Fibroblast of lung (primary cell): ENCODE measurements at regions not wholly inside any gene's neighbourhood (a gene's known extent, or its start where the extent isn't known, plus 50 kb on each side); places are given as distances from the start of the nearest gene placed in this dataset.

Experiments used
- EZH2 ChIP-seq: IDR thresholded peaks from 2 replicates; pipeline ENCODE4 v1.5.1; 2012; ENCODE audit warnings: low read length, control low read depth, mild to moderate bottlenecking; ENCODE audit errors: missing control alignments
- TF ChIP-seq, protein P1 (sequence below), 2 donors: IDR thresholded peaks in 1 of 2; conservative IDR thresholded peaks in 1 of 2; 1 replicate in 1 of 2; 2 replicates in 1 of 2; pipeline ENCODE4 v1.5.1; 2011 to 2012; ENCODE audit warnings: low read length in 2 of 2, control low read depth in 1 of 2, inconsistent platforms in 1 of 2, low read depth in 1 of 2, mild to moderate bottlenecking in 1 of 2

DNA sequence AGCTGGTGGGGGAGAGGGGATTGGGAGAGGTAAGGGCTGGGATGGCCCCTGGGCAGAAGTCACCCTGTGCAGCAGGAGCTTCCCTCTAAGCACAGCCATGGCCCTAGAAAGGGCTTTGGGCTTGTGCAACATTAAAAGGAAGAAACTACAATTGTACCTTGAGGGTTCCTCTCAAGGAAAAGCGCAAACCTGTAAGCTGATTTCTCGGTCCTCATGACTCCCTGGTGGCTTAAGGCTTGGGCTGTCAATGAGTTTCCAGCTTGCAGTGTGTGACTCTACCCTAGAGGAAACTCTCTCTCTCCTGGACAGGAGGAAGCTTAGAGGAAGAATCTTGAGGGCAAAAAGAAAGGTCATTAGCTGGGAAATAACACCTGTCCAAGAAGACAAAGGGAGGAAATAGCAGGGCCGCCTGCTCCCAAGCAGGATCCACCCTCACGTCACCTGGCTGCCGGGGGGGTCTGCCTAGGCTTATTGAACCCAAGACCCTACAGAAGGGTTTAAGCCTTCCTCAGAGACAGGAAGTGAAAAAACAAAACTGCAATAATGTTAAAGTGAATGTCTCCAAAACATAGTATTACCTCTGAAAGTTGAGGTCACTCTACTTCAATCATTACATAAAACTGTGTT lies 112.5 kb downstream of the WDR11 start:
- TF ChIP-seq, protein P1, sequence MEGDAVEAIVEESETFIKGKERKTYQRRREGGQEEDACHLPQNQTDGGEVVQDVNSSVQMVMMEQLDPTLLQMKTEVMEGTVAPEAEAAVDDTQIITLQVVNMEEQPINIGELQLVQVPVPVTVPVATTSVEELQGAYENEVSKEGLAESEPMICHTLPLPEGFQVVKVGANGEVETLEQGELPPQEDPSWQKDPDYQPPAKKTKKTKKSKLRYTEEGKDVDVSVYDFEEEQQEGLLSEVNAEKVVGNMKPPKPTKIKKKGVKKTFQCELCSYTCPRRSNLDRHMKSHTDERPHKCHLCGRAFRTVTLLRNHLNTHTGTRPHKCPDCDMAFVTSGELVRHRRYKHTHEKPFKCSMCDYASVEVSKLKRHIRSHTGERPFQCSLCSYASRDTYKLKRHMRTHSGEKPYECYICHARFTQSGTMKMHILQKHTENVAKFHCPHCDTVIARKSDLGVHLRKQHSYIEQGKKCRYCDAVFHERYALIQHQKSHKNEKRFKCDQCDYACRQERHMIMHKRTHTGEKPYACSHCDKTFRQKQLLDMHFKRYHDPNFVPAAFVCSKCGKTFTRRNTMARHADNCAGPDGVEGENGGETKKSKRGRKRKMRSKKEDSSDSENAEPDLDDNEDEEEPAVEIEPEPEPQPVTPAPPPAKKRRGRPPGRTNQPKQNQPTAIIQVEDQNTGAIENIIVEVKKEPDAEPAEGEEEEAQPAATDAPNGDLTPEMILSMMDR (conservative IDR thresholded peaks at IDR 0.05 in 1 of 2, IDR thresholded peaks at IDR 0.05 in 1 of 2; ENCODE audit: low read depth in 1 of 2, low read length in 2 of 2) = no peak
- TF ChIP-seq EZH2 = no peak
